ENCODE measurements at regions not wholly inside any gene's neighbourhood (a gene's known extent, or its start where the extent isn't known, plus 50 kb on each side); places are given as distances from the start of the nearest gene placed in this dataset.

- no peak overlapping the region for H4K5ac ChIP-seq (ENCODE audit: insufficient read length, low read depth, low read length)
- no peaks in the 10 kb centered on the region for H3K23me2 ChIP-seq (ENCODE audit: insufficient read length, low read depth, low read length, poor library complexity, severe bottlenecking)
- no peak overlapping the region for H2BK120ac ChIP-seq (ENCODE audit: low read depth, low read length, poor library complexity, severe bottlenecking)
- no peak overlapping the region for H2AFZ ChIP-seq (ENCODE audit: low read length)
- no peak overlapping the region for H3K14ac ChIP-seq (ENCODE audit: insufficient read depth, low read length)
- Mint-ChIP-seq H3K36me3 (ENCODE audit: insufficient read depth in 1 of 3, low read depth in 3 of 3) (no peaks in the 10 kb centered on the region), H3K27me3 (ENCODE audit: low read depth) (peaks cover 5% of the 10 kb centered on the region), H3K27ac (no peak overlapping the region), H3K4me1 (peaks cover 3% of the 10 kb centered on the region in 2 experiments), H3K4me3 (no peak overlapping the region), H3K9me3 (no peaks in the 10 kb centered on the region)
- no peak overlapping the region for H2BK20ac ChIP-seq (ENCODE audit: low read depth, low read length, poor library complexity, severe bottlenecking)
- H4K20me1 ChIP-seq (ENCODE audit: control insufficient read depth, insufficient read depth, insufficient read length): no peaks in the 10 kb centered on the region
- WGBS (ENCODE audit: extremely low coverage, insufficient read length, low lambda C conversion rate): no CpG with 5 or more reads among the region's 6 CpGs
- no peak overlapping the region for H3K9ac ChIP-seq (ENCODE audit: extremely low read depth, insufficient read length, low read length)
- no peaks in the 10 kb centered on the region for H3K79me1 ChIP-seq (ENCODE audit: insufficient read depth, low read depth, low read length, poor library complexity, severe bottlenecking)
- H3K9me3 ChIP-seq (ENCODE audit: control insufficient read depth, low read depth, low read length): no peaks in the 10 kb centered on the region
- no peak overlapping the region for H2BK12ac ChIP-seq (ENCODE audit: insufficient read length, low read depth, low read length)
- H3K56ac ChIP-seq (ENCODE audit: insufficient read length, low read depth, low read length): no peak overlapping the region
- H4K8ac ChIP-seq (replicated peaks; ENCODE audit: insufficient read length, low read depth, low read length): no peak overlapping the region
- H2BK5ac ChIP-seq (ENCODE audit: insufficient read length, low read length): no peak overlapping the region
- no peaks in the 10 kb centered on the region for H3K27me3 ChIP-seq (ENCODE audit: insufficient read depth, low read length)
- H3K18ac ChIP-seq (ENCODE audit: insufficient read length, low read depth, low read length): no peak overlapping the region
- no peak overlapping the region for H3T11ph ChIP-seq (ENCODE audit: low read length)
- no peak overlapping the region for H3K4ac ChIP-seq (ENCODE audit: low read depth, low read length)
- H2BK15ac ChIP-seq (ENCODE audit: low read depth, low read length): no peak overlapping the region
- no peak for TF ChIP-seq CTCF (conservative IDR thresholded peaks at IDR 0.05)
- no peak overlapping the region for H3K4me2 ChIP-seq (ENCODE audit: insufficient read depth, insufficient read length, low read length)
- DNase-seq: no peak
- H3K79me2 ChIP-seq (ENCODE audit: insufficient read depth, low read length): no peaks in the 10 kb centered on the region
- H3K23ac ChIP-seq (ENCODE audit: insufficient read length, low read depth, low read length): no peak overlapping the region
- H4K91ac ChIP-seq (ENCODE audit: insufficient read length, low read depth, low read length): no peak overlapping the region
- H2AK5ac ChIP-seq (ENCODE audit: insufficient read length, low read length): no peak overlapping the region
- no peaks in the 10 kb centered on the region for H3K4me1 ChIP-seq (ENCODE audit: insufficient read depth, low read length)
- no peak overlapping the region for H3K27ac ChIP-seq (ENCODE audit: insufficient read length, low read depth, low read length)
These were observed 141.4 kb upstream of the SERTAD2 start for GRCh38 chr2:64795024-64795592.

Measured in H9 (cell line).